Smooth muscle cell (in vitro differentiated cells): ENCODE measurements at regions not wholly inside any gene's neighbourhood (a gene's known extent, or its start where the extent isn't known, plus 50 kb on each side); places are given as distances from the start of the nearest gene placed in this dataset.

Source experiments
- DNase-seq: peaks from one replicate; lab custom pipeline; 2025; ENCODE audit not compliant: unreplicated experiment; lab: John Stamatoyannopoulos, UW
- H2AFZ ChIP-seq: fragments of 200-600 bp; sonication (generic); 2 replicates; pipeline ENCODE4 v1.6.0; 2016; ENCODE audit warnings: antibody characterized with exemption, low read depth, mild to moderate bottlenecking
- H3F3A ChIP-seq: fragments of 200-600 bp; sonication (generic); 2 replicates; pipeline ENCODE4 v1.6.0; 2017; ENCODE audit warnings: antibody characterized with exemption, low read depth
- H3K27ac ChIP-seq: fragments of 200-600 bp; sonication (generic); 2 replicates; pipeline ENCODE4 v1.5.1; 2016; ENCODE audit warnings: low read depth, mild to moderate bottlenecking
- H3K27me3 ChIP-seq: fragments of 200-600 bp; sonication (generic); 2 replicates; pipeline ENCODE4 v1.6.1; 2016; ENCODE audit warnings: low read depth, mild to moderate bottlenecking
- H3K36me3 ChIP-seq: fragments of 200-600 bp; sonication (generic); 2 replicates; pipeline ENCODE4 v1.5.1; 2016; ENCODE audit warnings: low read depth
- H3K4me1 ChIP-seq: fragments of 200-600 bp; sonication (generic); 2 replicates; pipeline ENCODE4 v1.5.1; 2016; ENCODE audit warnings: low read depth
- H3K4me2 ChIP-seq: fragments of 200-600 bp; sonication (generic); 2 replicates; pipeline ENCODE4 v1.6.0; 2016; ENCODE audit warnings: mild to moderate bottlenecking
- H3K4me3 ChIP-seq: fragments of 200-600 bp; sonication (generic); 2 replicates; pipeline ENCODE4 v1.5.1; 2016; ENCODE audit warnings: mild to moderate bottlenecking
- H3K79me2 ChIP-seq: fragments of 200-600 bp; sonication (generic); 2 replicates; pipeline ENCODE4 v1.6.0; 2016; ENCODE audit warnings: low read depth, mild to moderate bottlenecking
- H3K9ac ChIP-seq: fragments of 200-600 bp; sonication (generic); 2 replicates; pipeline ENCODE4 v1.6.0; 2016; ENCODE audit warnings: low read depth
- H3K9me3 ChIP-seq: fragments of 200-600 bp; sonication (generic); replicated peaks from 2 replicates; pipeline ENCODE4 v1.5.1; 2016; ENCODE audit warnings: low read depth
- H4K20me1 ChIP-seq: fragments of 200-600 bp; sonication (generic); 2 replicates; pipeline ENCODE4 v1.6.0; 2016; ENCODE audit warnings: low read depth
- WGBS: methylation state at CpG from one replicate; pipeline ENCODE4 v1.1.7; 2016; ENCODE audit warnings: low lambda C conversion rate; 5-methylcytosine and 5-hydroxymethylcytosine counted together
- TF ChIP-seq, protein P1 (sequence below): fragments of 200-600 bp; sonication (generic); IDR thresholded peaks from 2 replicates; pipeline ENCODE4 v1.5.1; 2017; ENCODE audit warnings: borderline replicate concordance, mild to moderate bottlenecking, antibody characterized with exemption; ENCODE audit not compliant: insufficient read depth, poor library complexity, severe bottlenecking

GRCh38 chr2:16186661-16187481, 246.5 kb downstream of the MYCN start:
- Histone ChIP-seq H3F3A (no peaks in the 10 kb centered on the region), H3K36me3 (no peaks in the 10 kb centered on the region), H3K9ac (no peak overlapping the region), H4K20me1 (no peaks in the 10 kb centered on the region), H3K27me3 (no peaks in the 10 kb centered on the region), H3K4me1 (no peaks in the 10 kb centered on the region), H3K4me3 (no peak overlapping the region), H3K9me3 (no peaks in the 10 kb centered on the region), H2AFZ (no peak overlapping the region), H3K4me2 (no peak overlapping the region), H3K27ac (no peak overlapping the region), H3K79me2 (no peaks in the 10 kb centered on the region)
- WGBS = 83% methylated on average over 8 of the region's 8 CpGs
- TF ChIP-seq, protein P1, sequence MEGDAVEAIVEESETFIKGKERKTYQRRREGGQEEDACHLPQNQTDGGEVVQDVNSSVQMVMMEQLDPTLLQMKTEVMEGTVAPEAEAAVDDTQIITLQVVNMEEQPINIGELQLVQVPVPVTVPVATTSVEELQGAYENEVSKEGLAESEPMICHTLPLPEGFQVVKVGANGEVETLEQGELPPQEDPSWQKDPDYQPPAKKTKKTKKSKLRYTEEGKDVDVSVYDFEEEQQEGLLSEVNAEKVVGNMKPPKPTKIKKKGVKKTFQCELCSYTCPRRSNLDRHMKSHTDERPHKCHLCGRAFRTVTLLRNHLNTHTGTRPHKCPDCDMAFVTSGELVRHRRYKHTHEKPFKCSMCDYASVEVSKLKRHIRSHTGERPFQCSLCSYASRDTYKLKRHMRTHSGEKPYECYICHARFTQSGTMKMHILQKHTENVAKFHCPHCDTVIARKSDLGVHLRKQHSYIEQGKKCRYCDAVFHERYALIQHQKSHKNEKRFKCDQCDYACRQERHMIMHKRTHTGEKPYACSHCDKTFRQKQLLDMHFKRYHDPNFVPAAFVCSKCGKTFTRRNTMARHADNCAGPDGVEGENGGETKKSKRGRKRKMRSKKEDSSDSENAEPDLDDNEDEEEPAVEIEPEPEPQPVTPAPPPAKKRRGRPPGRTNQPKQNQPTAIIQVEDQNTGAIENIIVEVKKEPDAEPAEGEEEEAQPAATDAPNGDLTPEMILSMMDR = no peak
- no peak for DNase-seq

DNA sequence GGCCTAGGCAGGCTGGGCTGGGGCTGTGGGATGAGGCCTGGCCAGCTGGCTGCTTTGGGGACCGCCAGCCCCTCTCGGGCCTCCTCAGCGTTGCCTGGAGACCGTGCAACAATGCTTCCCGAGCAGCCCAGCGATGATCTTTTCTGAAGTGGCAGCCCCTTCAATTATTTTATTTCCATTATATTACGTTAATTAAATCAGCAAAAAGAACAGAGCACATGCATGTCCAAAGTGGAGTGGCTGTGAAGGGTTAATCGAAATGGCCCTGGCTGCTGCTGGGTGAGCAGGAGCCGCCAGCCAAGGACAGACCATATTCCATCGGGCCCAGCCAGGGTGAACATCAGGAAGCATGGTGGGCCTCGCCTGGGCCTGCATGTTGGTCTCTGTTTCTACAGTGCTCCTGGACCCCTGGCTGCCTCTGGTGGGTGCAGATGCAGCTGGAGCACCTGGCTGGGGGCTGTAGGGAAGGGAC, 245.5 kb downstream of the MYCN start:
- Histone ChIP-seq H3K4me3 (no peak overlapping the region), H4K20me1 (no peaks in the 10 kb centered on the region), H3K4me1 (no peaks in the 10 kb centered on the region), H2AFZ (no peak overlapping the region), H3K79me2 (no peaks in the 10 kb centered on the region), H3K27me3 (no peaks in the 10 kb centered on the region), H3K9ac (no peak overlapping the region), H3F3A (no peaks in the 10 kb centered on the region), H3K36me3 (no peaks in the 10 kb centered on the region), H3K9me3 (no peaks in the 10 kb centered on the region), H3K27ac (no peak overlapping the region), H3K4me2 (no peak overlapping the region)
- DNase-seq = no peak
- WGBS = 94% methylated on average over 11 of the region's 11 CpGs
- TF ChIP-seq, protein P1 = no peak

GRCh38 chr2:16184945-16185660, 244.8 kb downstream of the MYCN start:
- Histone ChIP-seq H3K79me2 (no peaks in the 10 kb centered on the region), H3K27ac (no peak overlapping the region), H3K4me2 (no peak overlapping the region), H2AFZ (no peak overlapping the region), H3K9ac (no peak overlapping the region), H3F3A (no peaks in the 10 kb centered on the region), H3K27me3 (no peaks in the 10 kb centered on the region), H3K4me1 (no peaks in the 10 kb centered on the region), H3K9me3 (no peaks in the 10 kb centered on the region), H4K20me1 (no peaks in the 10 kb centered on the region), H3K36me3 (no peaks in the 10 kb centered on the region), H3K4me3 (no peak overlapping the region)
- 87% methylated on average over 9 of the region's 9 CpGs for WGBS
- DNase-seq = no peak
- TF ChIP-seq, protein P1 = no peak
